K562 (cell line): ENCODE measurements at regions not wholly inside any gene's neighbourhood (a gene's known extent, or its start where the extent isn't known, plus 50 kb on each side); places are given as distances from the start of the nearest gene placed in this dataset.

Source experiments
- ATAC-seq: fragments of 200-7000 bp; cut with Tn5 transposase; 3 replicates; pipeline ENCODE4 v1.9.1; 2020; ENCODE audit warnings: moderate library complexity
- BruUV-seq: library from RNA; stranded (reverse); fragments of 400-500 nt; replicated peaks from 2 replicates; lab custom pipeline; 2021; lab: Mats Ljungman, UMichigan
- CTCF ChIA-PET: fragments of 300-600 bp; formaldehyde crosslinking; extraction: SDS; loops from one replicate; lab custom pipeline; 2021; ENCODE audit warnings: low intra/inter-chr PET ratio; lab: Yijun Ruan, JAX
- POLR2A ChIA-PET: fragments of 300-600, 350-650 bp; sonication (Branson Sonifier 250); formaldehyde crosslinking; extraction: SDS; loops from one replicate; lab custom pipeline; 2021; ENCODE audit warnings: antibody characterized with exemption, inconsistent platforms; lab: Yijun Ruan, JAX
- DNase-seq, 4 experiments: peaks; one replicate each; pipeline versions ENCODE4 v3.0.0 to v3.0.0-alpha.2; 2011 to 2018; ENCODE audit warnings: low spot score in 3 of 4, mixed read lengths in 3 of 4; ENCODE audit errors: extremely low read depth in 1 of 4
- FAIRE-seq: peaks from 2 replicates; lab custom pipeline; 2011; peaks lifted over from hg19 to GRCh38; lab: Jason Lieb, UNC
- H2AFZ ChIP-seq: 2 replicates; pipeline ENCODE4 v1.6.0; 2011; ENCODE audit warnings: low read depth, low read length, control low read depth, inconsistent platforms
- H3K27ac ChIP-seq: fragments of 200-600 bp; 3 replicates; pipeline ENCODE4 v1.8.0; 2011; ENCODE audit warnings: low read depth, mild to moderate bottlenecking, control low read depth, inconsistent platforms, low read length, moderate library complexity, mixed read lengths; ENCODE audit errors: extremely low read depth
- H3K27me3 ChIP-seq, 2 experiments: fragments of 300-600 bp in 1 of 2; 2 replicates in 1 of 2; 3 replicates in 1 of 2; pipeline versions ENCODE4 v1.6.0 to v1.8.0; 2011; ENCODE audit warnings: inconsistent platforms in 2 of 2, low read length in 2 of 2, mild to moderate bottlenecking in 1 of 2, mixed read lengths in 1 of 2, moderate library complexity in 1 of 2; ENCODE audit not compliant: control insufficient read depth in 2 of 2, insufficient read depth in 2 of 2
- H3K36me3 ChIP-seq: fragments of 300-600 bp; 3 replicates; pipeline ENCODE4 v1.8.0; 2011; ENCODE audit warnings: mild to moderate bottlenecking, low read length, inconsistent platforms; ENCODE audit not compliant: control insufficient read depth, insufficient read depth
- H3K4me1 ChIP-seq, 2 experiments: fragments of 200-600 bp in 1 of 2; replicated peaks in 1 of 2; 2 replicates in 1 of 2; 3 replicates in 1 of 2; pipeline versions ENCODE4 v1.5.1 to v1.8.0; 2011; ENCODE audit warnings: inconsistent platforms in 2 of 2, low read length in 2 of 2, mild to moderate bottlenecking in 1 of 2, mixed read lengths in 1 of 2, moderate library complexity in 1 of 2; ENCODE audit not compliant: control insufficient read depth in 2 of 2, insufficient read depth in 2 of 2
- H3K4me2 ChIP-seq: 2 replicates; pipeline ENCODE4 v1.6.1; 2011; ENCODE audit warnings: low read length, control low read depth, inconsistent platforms, mixed read lengths; ENCODE audit not compliant: insufficient read depth
- H3K4me3 ChIP-seq: fragments of 200-600 bp; sonication (generic), shearing (Covaris generic); 2 replicates; pipeline ENCODE4 v1.5.1; 2016; ENCODE audit warnings: control low read depth, inconsistent platforms
- H3K79me2 ChIP-seq: fragments of 200-600 bp; 3 replicates; pipeline ENCODE4 v1.8.0; 2011; ENCODE audit warnings: low read length, inconsistent platforms; ENCODE audit not compliant: control insufficient read depth, insufficient read depth
- H3K9ac ChIP-seq, 2 experiments: 2 replicates each; pipeline versions ENCODE4 v1.6.0 to v1.6.1; 2011; ENCODE audit warnings: low read depth in 2 of 2, low read length in 2 of 2, control low read depth in 1 of 2, inconsistent platforms in 1 of 2, mild to moderate bottlenecking in 1 of 2, mixed read lengths in 1 of 2; ENCODE audit not compliant: insufficient read depth in 1 of 2
- H3K9me1 ChIP-seq: one replicate; pipeline ENCODE4 v1.6.0; 2011; ENCODE audit warnings: inconsistent platforms, mild to moderate bottlenecking, low read length, moderate library complexity; ENCODE audit not compliant: control insufficient read depth, insufficient read depth
- H3K9me3 ChIP-seq: replicated peaks from 2 replicates; pipeline ENCODE4 v1.5.1; 2011; ENCODE audit warnings: low read depth, low read length, inconsistent platforms; ENCODE audit not compliant: control insufficient read depth, insufficient read depth
- H4K20me1 ChIP-seq: replicated peaks from 2 replicates; pipeline ENCODE4 v1.6.1; 2011; ENCODE audit warnings: low read length, inconsistent platforms, mixed read lengths; ENCODE audit not compliant: control insufficient read depth, insufficient read depth
- ARID3B ChIP-seq: fragments of 250-450 bp; sonication (Bioruptor Pico); IDR thresholded peaks from 2 replicates; pipeline ENCODE4 v1.4.0; 2020; ENCODE audit warnings: borderline replicate concordance
- BRD9 ChIP-seq: fragments of 450-650 bp; IDR thresholded peaks from 2 replicates; pipeline ENCODE4 v1.6.1; 2018; ENCODE audit warnings: low read depth; ENCODE audit not compliant: partially characterized antibody
- ELK3 ChIP-seq: fragments of 450-650 bp; formaldehyde crosslinking; IDR thresholded peaks from 2 replicates; pipeline ENCODE4 v1.4.0; 2020; ENCODE audit warnings: mild to moderate bottlenecking
- GABPB1 ChIP-seq: sonication (generic); formaldehyde crosslinking; IDR thresholded peaks from 2 replicates; pipeline ENCODE4 v1.8.0; 2022; ENCODE audit warnings: mild to moderate bottlenecking, missing genetic modification reagents
- MGA ChIP-seq: fragments of 450-650 bp; IDR thresholded peaks from 2 replicates; pipeline ENCODE4 v1.6.1; 2016; ENCODE audit warnings: mild to moderate bottlenecking, moderate library complexity
- TFE3 ChIP-seq: fragments of 450-650 bp; formaldehyde crosslinking; IDR thresholded peaks from 2 replicates; pipeline ENCODE4 v1.4.0; 2020; ENCODE audit warnings: mild to moderate bottlenecking, mixed read lengths
- ZNF146 ChIP-seq: IDR thresholded peaks from one replicate; pipeline ENCODE4 v1.6.1; 2018; ENCODE audit warnings: missing compliant biosample characterization; ENCODE audit not compliant: unreplicated experiment
- WGBS: fragments of 100-300 bp; shearing (Covaris generic); methylation state at CpG from one replicate; pipeline ENCODE4 v1.1.6; 2016; ENCODE audit warnings: low coverage, mixed read lengths; ENCODE audit not compliant: insufficient coverage; ENCODE audit errors: missing lambda C conversion rate; 5-methylcytosine and 5-hydroxymethylcytosine counted together
- in situ Hi-C: fragments of 300-500 bp; cut with MboI; formaldehyde crosslinking; loops from 4 replicates; pipeline ENCODE4 v1.15.0; 2018; ENCODE audit warnings: inconsistent platforms, mixed read lengths
- intact Hi-C: fragments of 100-400 bp; cut with micrococcal nuclease; formaldehyde crosslinking; loops from 2 replicates; pipeline ENCODE4 v1.14.2; 2022

- DNase-seq = no peak
- Histone ChIP-seq H3K27me3 (no peaks in the 10 kb centered on the region), H3K4me1 (no peaks in the 10 kb centered on the region), H2AFZ (no peak overlapping the region), H4K20me1 (no peaks in the 10 kb centered on the region), H3K27ac (no peak overlapping the region), H3K9ac (no peak overlapping the region), H3K9me3 (no peaks in the 10 kb centered on the region), H3K4me2 (no peak overlapping the region), H3K4me3 (no peak overlapping the region), H3K79me2 (no peaks in the 10 kb centered on the region), H3K9me1 (no peaks in the 10 kb centered on the region), H3K36me3 (no peaks in the 10 kb centered on the region)
- BruUV-seq = no TSS peak
- 0% methylated on average over 4 of the region's 4 CpGs for WGBS
- CTCF ChIA-PET = no interaction called here
- no peak for FAIRE-seq
- POLR2A ChIA-PET = no interaction called here
- no peak for ATAC-seq
- in situ Hi-C loops (no loop called here), intact Hi-C loops (no loop called here)
- TF ChIP-seq BRD9 = no peak
- TF ChIP-seq ZNF146 = no peak
- no peak for TF ChIP-seq GABPB1 (CRISPR knock-in tag)
- no peak for TF ChIP-seq TFE3 (CRISPR knock-in tag)
- no peak for TF ChIP-seq ELK3 (CRISPR knock-in tag)
- no peak for TF ChIP-seq MGA
- TF ChIP-seq ARID3B (CRISPR knock-in tag) = no peak
These were observed 1087.7 kb downstream of the CDH9 start for GRCh38 chr5:25950681-25951080.
